H9 (cell line): ENCODE measurements at regions not wholly inside any gene's neighbourhood (a gene's known extent, or its start where the extent isn't known, plus 50 kb on each side); places are given as distances from the start of the nearest gene placed in this dataset.

Experiments used
- DNase-seq: peaks from one replicate; pipeline ENCODE4 v3.0.0-alpha.2; 2017
- H2AFZ ChIP-seq: one replicate; pipeline ENCODE4 v1.6.1; 2013; ENCODE audit warnings: mild to moderate bottlenecking, low read length, control low read depth, moderate library complexity
- H2AK5ac ChIP-seq: 2 replicates; pipeline ENCODE4 v1.6.1; 2013; ENCODE audit warnings: low read length, control low read depth, mixed read lengths; ENCODE audit not compliant: insufficient read length
- H2BK120ac ChIP-seq: one replicate; pipeline ENCODE4 v1.6.1; 2013; ENCODE audit warnings: low read depth, mild to moderate bottlenecking, low read length, control low read depth, inconsistent platforms; ENCODE audit not compliant: poor library complexity, severe bottlenecking
- H2BK12ac ChIP-seq: 2 replicates; pipeline ENCODE4 v1.6.1; 2013; ENCODE audit warnings: low read length, control low read depth, mixed read lengths, low read depth; ENCODE audit not compliant: insufficient read length
- H2BK15ac ChIP-seq: 2 replicates; pipeline ENCODE4 v1.6.1; 2013; ENCODE audit warnings: low read depth, low read length, control low read depth
- H2BK20ac ChIP-seq: one replicate; pipeline ENCODE4 v1.6.1; 2013; ENCODE audit warnings: low read depth, mild to moderate bottlenecking, low read length, control low read depth, inconsistent platforms; ENCODE audit not compliant: poor library complexity, severe bottlenecking
- H2BK5ac ChIP-seq: 2 replicates; pipeline ENCODE4 v1.6.1; 2013; ENCODE audit warnings: low read length, control low read depth, mixed read lengths; ENCODE audit not compliant: insufficient read length
- H3K14ac ChIP-seq: 2 replicates; pipeline ENCODE4 v1.6.1; 2013; ENCODE audit warnings: low read length, control low read depth; ENCODE audit not compliant: insufficient read depth
- H3K18ac ChIP-seq: 2 replicates; pipeline ENCODE4 v1.6.1; 2013; ENCODE audit warnings: low read depth, mild to moderate bottlenecking, mixed read lengths, low read length, control low read depth; ENCODE audit not compliant: insufficient read length
- H3K23ac ChIP-seq: 2 replicates; pipeline ENCODE4 v1.6.1; 2013; ENCODE audit warnings: low read length, control low read depth, mixed read lengths, low read depth; ENCODE audit not compliant: insufficient read length
- H3K23me2 ChIP-seq: 2 replicates; pipeline ENCODE4 v1.6.1; 2013; ENCODE audit warnings: low read depth, mild to moderate bottlenecking, mixed read lengths, low read length, control low read depth; ENCODE audit not compliant: insufficient read length, poor library complexity, severe bottlenecking
- H3K27ac ChIP-seq: 2 replicates; pipeline ENCODE4 v1.5.1; 2013; ENCODE audit warnings: low read length, control low read depth, mixed read lengths, low read depth; ENCODE audit not compliant: insufficient read length
- H3K27me3 ChIP-seq: 2 replicates; pipeline ENCODE4 v1.6.1; 2013; ENCODE audit warnings: low read length, control low read depth, inconsistent platforms; ENCODE audit not compliant: insufficient read depth
- H3K4ac ChIP-seq: 2 replicates; pipeline ENCODE4 v1.6.1; 2013; ENCODE audit warnings: low read depth, mild to moderate bottlenecking, control low read depth, inconsistent platforms, low read length, moderate library complexity
- H3K4me1 ChIP-seq: 2 replicates; pipeline ENCODE4 v1.6.1; 2013; ENCODE audit warnings: low read length, control low read depth, inconsistent platforms; ENCODE audit not compliant: insufficient read depth
- H3K4me2 ChIP-seq: 2 replicates; pipeline ENCODE4 v1.6.1; 2013; ENCODE audit warnings: low read length, control low read depth, mixed read lengths; ENCODE audit not compliant: insufficient read length, insufficient read depth
- H3K56ac ChIP-seq: 2 replicates; pipeline ENCODE4 v1.6.1; 2013; ENCODE audit warnings: low read depth, mild to moderate bottlenecking, mixed read lengths, low read length, control low read depth; ENCODE audit not compliant: insufficient read length
- H3K79me1 ChIP-seq: 2 replicates; pipeline ENCODE4 v1.6.1; 2013; ENCODE audit warnings: low read depth, mild to moderate bottlenecking, moderate library complexity, low read length, control low read depth, inconsistent platforms; ENCODE audit not compliant: insufficient read depth, poor library complexity, severe bottlenecking
- H3K79me2 ChIP-seq: 2 replicates; pipeline ENCODE4 v1.6.1; 2013; ENCODE audit warnings: low read length, control low read depth, inconsistent platforms; ENCODE audit not compliant: insufficient read depth
- H3K9ac ChIP-seq: 2 replicates; pipeline ENCODE4 v1.6.1; 2013; ENCODE audit warnings: low read length, control low read depth, mixed read lengths; ENCODE audit not compliant: insufficient read length; ENCODE audit errors: extremely low read depth
- H3K9me3 ChIP-seq: one replicate; pipeline ENCODE4 v1.6.1; 2013; ENCODE audit warnings: low read depth, low read length, inconsistent platforms; ENCODE audit not compliant: control insufficient read depth
- H3T11ph ChIP-seq: one replicate; pipeline ENCODE4 v1.6.1; 2013; ENCODE audit warnings: mild to moderate bottlenecking, low read length, control low read depth, inconsistent platforms
- H4K20me1 ChIP-seq: one replicate; pipeline ENCODE4 v1.6.1; 2013; ENCODE audit not compliant: control insufficient read depth, insufficient read length, insufficient read depth
- H4K5ac ChIP-seq: 2 replicates; pipeline ENCODE4 v1.6.1; 2013; ENCODE audit warnings: low read depth, mild to moderate bottlenecking, mixed read lengths, low read length, control low read depth; ENCODE audit not compliant: insufficient read length
- H4K8ac ChIP-seq: replicated peaks from 2 replicates; pipeline ENCODE4 v1.6.1; 2013; ENCODE audit warnings: low read length, control low read depth, mixed read lengths, low read depth; ENCODE audit not compliant: insufficient read length
- H4K91ac ChIP-seq: 2 replicates; pipeline ENCODE4 v1.6.1; 2013; ENCODE audit warnings: low read depth, mild to moderate bottlenecking, moderate library complexity, mixed read lengths, low read length, control low read depth; ENCODE audit not compliant: insufficient read length
- H3K27ac Mint-ChIP-seq, 3 experiments: 2 replicates in 2 of 3; 3 replicates in 1 of 3; pipeline ENCODE4 v1.8.0; 2020 to 2021; ENCODE audit warnings: mixed read lengths in 3 of 3, mild to moderate bottlenecking in 1 of 3, moderate library complexity in 1 of 3
- H3K27me3 Mint-ChIP-seq: 2 replicates; pipeline ENCODE4 v1.8.0; 2021; ENCODE audit warnings: low read depth, mild to moderate bottlenecking, moderate library complexity, mixed read lengths
- H3K36me3 Mint-ChIP-seq, 3 experiments: 2 replicates in 2 of 3; 3 replicates in 1 of 3; pipeline ENCODE4 v1.8.0; 2020 to 2021; ENCODE audit warnings: low read depth in 3 of 3, mixed read lengths in 3 of 3; ENCODE audit not compliant: insufficient read depth in 1 of 3
- H3K4me1 Mint-ChIP-seq, 2 experiments: 2 replicates each; pipeline ENCODE4 v1.8.0; 2020; ENCODE audit warnings: mixed read lengths in 2 of 2
- H3K4me3 Mint-ChIP-seq, 2 experiments: 2 replicates in 1 of 2; 3 replicates in 1 of 2; pipeline ENCODE4 v1.8.0; 2020 to 2021; ENCODE audit warnings: mild to moderate bottlenecking in 2 of 2, mixed read lengths in 2 of 2, moderate library complexity in 1 of 2
- H3K9me3 Mint-ChIP-seq, 2 experiments: 2 replicates in 1 of 2; 3 replicates in 1 of 2; pipeline ENCODE4 v1.8.0; 2020; ENCODE audit warnings: mild to moderate bottlenecking in 2 of 2, mixed read lengths in 2 of 2, moderate library complexity in 1 of 2
- WGBS: extraction: QIAGEN DNeasy Blood & Tissue Kit; methylation state at CpG from one replicate; pipeline ENCODE4 v1.1.7; 2013; ENCODE audit warnings: missing lambda C conversion rate, low lambda C conversion rate, mixed read lengths; ENCODE audit not compliant: insufficient read length; ENCODE audit errors: extremely low coverage; 5-methylcytosine and 5-hydroxymethylcytosine counted together
- TF ChIP-seq, protein P1 (sequence below): fragments of 200-600 bp; sonication (generic); conservative IDR thresholded peaks from 3 replicates; pipeline ENCODE4 v1.8.0; 2021; ENCODE audit warnings: antibody characterized with exemption, mild to moderate bottlenecking

GRCh38 chr2:183487326-183487725 lies 363.1 kb downstream of the NUP35 start:
- no peaks in the 10 kb centered on the region for H4K20me1 ChIP-seq
- no peak overlapping the region for H2BK5ac ChIP-seq
- H3K14ac ChIP-seq: no peak overlapping the region
- H4K8ac ChIP-seq: no peak overlapping the region
- no peak overlapping the region for H3K27ac ChIP-seq
- H3K4ac ChIP-seq: no peak overlapping the region
- H4K5ac ChIP-seq: no peak overlapping the region
- no peak overlapping the region for H2BK120ac ChIP-seq
- no peaks in the 10 kb centered on the region for H3K27me3 Mint-ChIP-seq
- DNase-seq: no peak
- H2AK5ac ChIP-seq: no peak overlapping the region
- no peaks in the 10 kb centered on the region; a peak in 1 of 7 replicates for H3K36me3 Mint-ChIP-seq
- H3K9me3 Mint-ChIP-seq: no peaks in the 10 kb centered on the region; a peak in 1 of 5 replicates
- no peaks in the 10 kb centered on the region for H3K23me2 ChIP-seq
- no peak overlapping the region for H3K4me3 Mint-ChIP-seq
- no peak overlapping the region for H3T11ph ChIP-seq
- TF ChIP-seq, protein P1, sequence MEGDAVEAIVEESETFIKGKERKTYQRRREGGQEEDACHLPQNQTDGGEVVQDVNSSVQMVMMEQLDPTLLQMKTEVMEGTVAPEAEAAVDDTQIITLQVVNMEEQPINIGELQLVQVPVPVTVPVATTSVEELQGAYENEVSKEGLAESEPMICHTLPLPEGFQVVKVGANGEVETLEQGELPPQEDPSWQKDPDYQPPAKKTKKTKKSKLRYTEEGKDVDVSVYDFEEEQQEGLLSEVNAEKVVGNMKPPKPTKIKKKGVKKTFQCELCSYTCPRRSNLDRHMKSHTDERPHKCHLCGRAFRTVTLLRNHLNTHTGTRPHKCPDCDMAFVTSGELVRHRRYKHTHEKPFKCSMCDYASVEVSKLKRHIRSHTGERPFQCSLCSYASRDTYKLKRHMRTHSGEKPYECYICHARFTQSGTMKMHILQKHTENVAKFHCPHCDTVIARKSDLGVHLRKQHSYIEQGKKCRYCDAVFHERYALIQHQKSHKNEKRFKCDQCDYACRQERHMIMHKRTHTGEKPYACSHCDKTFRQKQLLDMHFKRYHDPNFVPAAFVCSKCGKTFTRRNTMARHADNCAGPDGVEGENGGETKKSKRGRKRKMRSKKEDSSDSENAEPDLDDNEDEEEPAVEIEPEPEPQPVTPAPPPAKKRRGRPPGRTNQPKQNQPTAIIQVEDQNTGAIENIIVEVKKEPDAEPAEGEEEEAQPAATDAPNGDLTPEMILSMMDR: no peak
- no peak overlapping the region for H2AFZ ChIP-seq
- no peak overlapping the region for H2BK12ac ChIP-seq
- H3K79me1 ChIP-seq: no peaks in the 10 kb centered on the region
- H3K23ac ChIP-seq: no peak overlapping the region
- no peak overlapping the region for H3K18ac ChIP-seq
- no peak overlapping the region for H2BK15ac ChIP-seq
- no peak overlapping the region for H2BK20ac ChIP-seq
- H3K4me1 ChIP-seq: no peaks in the 10 kb centered on the region
- H3K4me1 Mint-ChIP-seq: peaks cover 4 to 11% of the 10 kb centered on the region in 2 experiments; a peak in 3 of 4 replicates
- H3K27me3 ChIP-seq: no peaks in the 10 kb centered on the region
- H3K56ac ChIP-seq: no peak overlapping the region
- H3K9me3 ChIP-seq: no peaks in the 10 kb centered on the region
- H3K9ac ChIP-seq: no peak overlapping the region
- no peaks in the 10 kb centered on the region for H3K79me2 ChIP-seq
- no CpG with 5 or more reads among the region's 3 CpGs for WGBS
- no peak overlapping the region for H3K4me2 ChIP-seq
- peak overlapping the region in 1 of 3 experiments; percentile 45; a peak in 1 of 7 replicates for H3K27ac Mint-ChIP-seq
- no peak overlapping the region for H4K91ac ChIP-seq
